Neuronal stem cell (in vitro differentiated cells): ENCODE measurements at regions not wholly inside any gene's neighbourhood (a gene's known extent, or its start where the extent isn't known, plus 50 kb on each side); places are given as distances from the start of the nearest gene placed in this dataset.
A peak's percentile ranks its signal among the peaks of the same experiment; 100 is the strongest.
"Not testable (repeated sequence)": the region's sequence is repeated elsewhere in the genome, so short reads cannot be mapped to it uniquely, and the experiment has no call there.

Experiments used
- DNase-seq: peaks from one replicate; pipeline ENCODE4 v3.0.0-alpha.2; 2013; ENCODE audit warnings: low spot score
- H2AFZ ChIP-seq: one replicate; pipeline ENCODE4 v1.6.1; 2013; ENCODE audit warnings: mild to moderate bottlenecking, low read length, inconsistent platforms
- H2AK5ac ChIP-seq: 2 replicates; pipeline ENCODE4 v1.6.1; 2013; ENCODE audit warnings: low read depth, mild to moderate bottlenecking, inconsistent platforms, low read length, moderate library complexity, mixed read lengths
- H2BK120ac ChIP-seq: 2 replicates; pipeline ENCODE4 v1.6.1; 2013; ENCODE audit warnings: low read depth, mild to moderate bottlenecking, inconsistent platforms, low read length, moderate library complexity, mixed read lengths
- H2BK12ac ChIP-seq: one replicate; pipeline ENCODE4 v1.6.1; 2013; ENCODE audit warnings: low read length, inconsistent platforms
- H2BK15ac ChIP-seq: 2 replicates; pipeline ENCODE4 v1.6.1; 2013; ENCODE audit warnings: mild to moderate bottlenecking, low read length, inconsistent platforms, mixed read lengths
- H2BK5ac ChIP-seq: one replicate; pipeline ENCODE4 v1.6.1; 2013; ENCODE audit warnings: inconsistent platforms, mild to moderate bottlenecking, low read length, moderate library complexity
- H3K14ac ChIP-seq: one replicate; pipeline ENCODE4 v1.6.1; 2013; ENCODE audit warnings: low read length, inconsistent platforms
- H3K18ac ChIP-seq: 2 replicates; pipeline ENCODE4 v1.6.1; 2013; ENCODE audit warnings: low read length, inconsistent platforms
- H3K23ac ChIP-seq: 2 replicates; pipeline ENCODE4 v1.6.1; 2013; ENCODE audit warnings: low read depth, mild to moderate bottlenecking, mixed read lengths, low read length, inconsistent platforms; ENCODE audit not compliant: poor library complexity
- H3K27ac ChIP-seq: replicated peaks from 3 replicates; pipeline ENCODE4 v1.5.1; 2013; ENCODE audit warnings: low read length, inconsistent platforms
- H3K27me3 ChIP-seq, 3 experiments: 2 replicates each; pipeline ENCODE4 v1.6.1; 2013; ENCODE audit warnings: low read length in 3 of 3, mild to moderate bottlenecking in 2 of 3, inconsistent platforms in 1 of 3, low read depth in 1 of 3, mixed read lengths in 1 of 3, moderate library complexity in 1 of 3; ENCODE audit not compliant: control insufficient read depth in 3 of 3, insufficient read depth in 3 of 3
- H3K36me3 ChIP-seq, 2 donors: replicated peaks in 1 of 2; 2 replicates each; pipeline ENCODE4 v1.6.1; 2013; ENCODE audit warnings: low read length in 2 of 2; ENCODE audit not compliant: control insufficient read depth in 2 of 2, insufficient read depth in 2 of 2
- H3K4ac ChIP-seq: 2 replicates; pipeline ENCODE4 v1.6.1; 2013; ENCODE audit warnings: inconsistent platforms, mild to moderate bottlenecking, low read length, moderate library complexity
- H3K4me1 ChIP-seq, 2 donors: 1 replicate in 1 of 2; 2 replicates in 1 of 2; pipeline ENCODE4 v1.6.1; 2013; ENCODE audit warnings: low read length in 2 of 2, low read depth in 1 of 2; ENCODE audit not compliant: control insufficient read depth in 2 of 2, insufficient read depth in 1 of 2
- H3K4me2 ChIP-seq: one replicate; pipeline ENCODE4 v1.6.1; 2013; ENCODE audit warnings: mild to moderate bottlenecking, low read length, inconsistent platforms; ENCODE audit not compliant: insufficient read depth, poor library complexity, severe bottlenecking
- H3K4me3 ChIP-seq, 2 donors: 2 replicates each; pipeline ENCODE4 v1.5.1; 2013; ENCODE audit warnings: low read length in 2 of 2, mild to moderate bottlenecking in 2 of 2, inconsistent platforms in 1 of 2, moderate library complexity in 1 of 2
- H3K79me1 ChIP-seq: one replicate; pipeline ENCODE4 v1.6.1; 2013; ENCODE audit warnings: low read depth, mild to moderate bottlenecking, inconsistent platforms, low read length, moderate library complexity
- H3K9ac ChIP-seq: one replicate; pipeline ENCODE4 v1.6.1; 2013; ENCODE audit warnings: mild to moderate bottlenecking, low read depth, low read length, inconsistent platforms; ENCODE audit not compliant: poor library complexity
- H3K9me3 ChIP-seq, 2 donors: replicated peaks in 1 of 2; 2 replicates each; pipeline versions ENCODE3 to v1.6.1; 2013; ENCODE audit warnings: low read length in 2 of 2, mild to moderate bottlenecking in 2 of 2, inconsistent platforms in 1 of 2, low read depth in 1 of 2, mixed read lengths in 1 of 2, moderate library complexity in 1 of 2; ENCODE audit not compliant: control insufficient read depth in 2 of 2, insufficient read depth in 1 of 2
- H4K8ac ChIP-seq: one replicate; pipeline ENCODE4 v1.6.1; 2013; ENCODE audit warnings: low read depth, mild to moderate bottlenecking, inconsistent platforms, low read length, moderate library complexity
- H4K91ac ChIP-seq: one replicate; pipeline ENCODE4 v1.6.1; 2013; ENCODE audit warnings: low read length, low read depth, mild to moderate bottlenecking, inconsistent platforms; ENCODE audit not compliant: poor library complexity
- WGBS, 2 donors: extraction: QIAGEN DNeasy Blood & Tissue Kit; methylation state at CpG; one replicate each; pipeline ENCODE4 v1.1.7; 2013; ENCODE audit warnings: missing lambda C conversion rate in 2 of 2, mixed read lengths in 1 of 2; ENCODE audit not compliant: insufficient read length in 2 of 2, insufficient replicate concordance in 1 of 2; ENCODE audit errors: extremely low coverage in 2 of 2; 5-methylcytosine and 5-hydroxymethylcytosine counted together

DNA sequence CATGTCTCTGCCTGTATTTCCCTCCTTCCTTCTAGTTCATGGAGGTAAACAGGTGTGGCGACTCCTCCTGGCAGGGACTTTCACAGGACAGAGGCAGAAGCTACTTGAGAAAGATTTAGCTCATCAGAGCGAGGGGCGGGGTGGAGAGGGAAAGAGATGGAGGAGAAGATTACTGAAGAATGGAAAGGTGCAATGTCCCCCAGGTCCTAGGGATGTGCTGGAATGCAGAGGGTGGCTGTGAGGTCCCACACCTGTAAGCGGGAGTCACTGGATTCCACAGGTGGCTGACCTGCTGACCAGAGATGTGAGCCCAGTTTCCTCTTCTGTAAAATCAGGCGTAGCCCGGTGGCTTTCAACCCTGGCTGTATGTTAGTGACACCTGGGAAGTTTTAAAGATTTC is 199.2 kb upstream of the SULF2 start:
- Histone ChIP-seq H2BK5ac (no peak overlapping the region), H2BK12ac (no peak overlapping the region), H3K4me2 (no peak overlapping the region), H4K8ac (no peak overlapping the region), H3K27ac (no peak overlapping the region), H3K4me1 (peaks cover 2 to 7% of the 10 kb centered on the region in 2 donors), H3K9me3 (peaks cover 4 to 7% of the 10 kb centered on the region in 2 donors), H3K18ac (no peak overlapping the region), H3K27me3 (no peaks in the 10 kb centered on the region), H3K9ac (no peak overlapping the region), H4K91ac (no peak overlapping the region), H3K4ac (no peak overlapping the region), H3K79me1 (no peaks in the 10 kb centered on the region), H2BK120ac (no peak overlapping the region), H3K36me3 (no peaks in the 10 kb centered on the region), H3K14ac (no peak overlapping the region), H2AK5ac (no peak overlapping the region), H2BK15ac (no peak overlapping the region), H3K4me3 (no peak overlapping the region), H3K23ac (no peak overlapping the region), H2AFZ (no peak overlapping the region)
- WGBS, 2 donors: no CpG with 5 or more reads among the region's 6 CpGs
- DNase-seq: no peak

GRCh38 chr20:47983642-47984041 is 198.4 kb upstream of the SULF2 start:
- not testable (repeated sequence) for H4K8ac ChIP-seq, H3K36me3 ChIP-seq, H3K14ac ChIP-seq, H3K4me3 ChIP-seq, H3K9ac ChIP-seq, H3K4me1 ChIP-seq, H2AK5ac ChIP-seq, H4K91ac ChIP-seq, H3K4me2 ChIP-seq, H3K4ac ChIP-seq, H2BK12ac ChIP-seq, H3K27me3 ChIP-seq, H3K18ac ChIP-seq, H3K9me3 ChIP-seq, H2BK15ac ChIP-seq, DNase-seq, H2BK5ac ChIP-seq, H2BK120ac ChIP-seq, H3K23ac ChIP-seq, H3K79me1 ChIP-seq, H3K27ac ChIP-seq
- no CpG with 5 or more reads among the region's 8 CpGs for WGBS, 2 donors
- peak overlapping the region; percentile 31 for H2AFZ ChIP-seq

DNA sequence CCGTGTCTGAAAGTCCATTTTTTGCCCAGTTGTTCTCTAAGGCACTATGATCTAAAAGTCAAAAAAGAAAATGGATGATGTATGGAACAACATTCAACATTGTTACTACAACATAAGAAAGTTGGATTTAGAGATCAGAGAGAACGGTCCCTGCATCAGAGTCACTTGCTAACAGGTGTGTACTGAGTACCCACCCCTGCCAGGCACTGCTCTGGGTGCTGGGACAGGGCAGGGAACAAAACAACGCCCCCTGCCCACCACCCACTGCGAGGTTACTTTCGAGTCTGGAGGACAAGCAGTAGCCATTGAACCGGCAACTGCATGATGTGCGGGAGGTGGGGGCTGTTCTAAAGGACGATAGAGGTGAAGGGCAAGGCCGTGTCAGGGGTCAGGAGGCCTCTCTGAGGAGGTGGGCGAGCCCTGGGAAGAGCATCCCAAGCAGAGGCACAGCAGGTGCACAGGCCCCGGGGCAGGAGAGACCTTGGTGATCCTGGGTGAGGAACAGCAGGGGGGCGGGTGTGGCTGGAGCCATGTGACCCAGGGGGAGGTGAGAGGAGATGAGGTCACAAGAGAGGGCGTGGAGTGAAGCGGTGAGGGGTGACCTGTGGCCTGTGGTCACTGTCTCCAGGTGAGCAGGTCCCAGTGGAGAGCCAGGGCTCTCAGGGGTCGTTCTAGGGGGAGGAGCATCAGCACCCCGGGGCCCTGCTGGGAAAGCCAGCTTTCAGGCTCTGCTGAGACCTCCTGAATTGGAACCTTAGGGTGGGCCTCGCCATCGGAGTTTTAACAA is 197.5 kb upstream of the SULF2 start:
- Histone ChIP-seq H3K9ac (no peak overlapping the region), H2AFZ (no peak overlapping the region), H3K4me2 (no peak overlapping the region), H3K9me3 (peaks cover 4 to 7% of the 10 kb centered on the region in 2 donors), H3K4me3 (no peak overlapping the region), H2BK15ac (no peak overlapping the region), H2AK5ac (no peak overlapping the region), H4K91ac (no peak overlapping the region), H3K36me3 (no peaks in the 10 kb centered on the region), H2BK12ac (no peak overlapping the region), H3K27me3 (peaks cover 0 to 2% (median 0%) of the 10 kb centered on the region in 3 experiments), H2BK5ac (no peak overlapping the region), H4K8ac (no peak overlapping the region), H2BK120ac (no peak overlapping the region), H3K4me1 (peaks cover 3 to 8% of the 10 kb centered on the region in 2 donors), H3K18ac (no peak overlapping the region), H3K27ac (no peak overlapping the region), H3K23ac (no peak overlapping the region), H3K14ac (no peak overlapping the region), H3K4ac (no peak overlapping the region), H3K79me1 (no peaks in the 10 kb centered on the region)
- DNase-seq: no peak
- no CpG with 5 or more reads among the region's 18 CpGs for WGBS, 2 donors

DNA sequence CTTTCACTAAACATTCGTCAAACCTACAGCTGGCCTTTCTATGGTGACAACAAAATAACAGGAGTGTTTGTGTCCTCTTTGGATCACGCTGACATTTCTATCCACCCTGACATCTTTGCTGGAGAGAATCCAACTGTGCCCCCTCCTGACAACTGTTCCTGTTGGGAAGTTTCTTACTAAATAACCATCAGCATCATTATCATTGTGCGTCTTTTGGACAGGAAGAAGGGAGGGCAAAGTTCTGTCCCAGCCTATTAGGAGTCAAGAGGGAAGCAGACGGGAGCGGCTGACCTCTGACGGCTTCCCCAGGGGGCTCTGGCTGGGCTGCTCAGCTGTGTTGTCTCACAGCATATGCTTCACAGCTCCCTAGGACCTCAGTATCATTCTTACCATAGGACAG is 195.9 kb upstream of the SULF2 start:
- Histone ChIP-seq H3K27me3 (peaks cover 0 to 2% (median 0%) of the 10 kb centered on the region in 3 experiments), H2AFZ (no peak overlapping the region), H2BK5ac (no peak overlapping the region), H3K4ac (no peak overlapping the region), H2AK5ac (no peak overlapping the region), H3K4me1 (peaks cover 3 to 8% of the 10 kb centered on the region in 2 donors), H3K9ac (no peak overlapping the region), H2BK15ac (no peak overlapping the region), H3K4me3 (no peak overlapping the region), H4K91ac (no peak overlapping the region), H2BK120ac (no peak overlapping the region), H2BK12ac (no peak overlapping the region), H3K14ac (no peak overlapping the region), H3K9me3 (peaks cover 4 to 7% of the 10 kb centered on the region in 2 donors), H3K27ac (no peak overlapping the region), H3K18ac (no peak overlapping the region), H3K23ac (no peak overlapping the region), H4K8ac (no peak overlapping the region), H3K4me2 (no peak overlapping the region), H3K36me3 (no peaks in the 10 kb centered on the region), H3K79me1 (no peaks in the 10 kb centered on the region)
- WGBS, 2 donors: no CpG with 5 or more reads among the region's 6 CpGs
- no peak for DNase-seq
